ENCODE measurements at regions not wholly inside any gene's neighbourhood (a gene's known extent, or its start where the extent isn't known, plus 50 kb on each side); places are given as distances from the start of the nearest gene placed in this dataset.

- no peak for DNase-seq
Measured at GRCh38 chr6:165229216-165229615, 80.2 kb downstream of the C6orf118 start.

GRCh38 chr6:165227644-165228329 is 81.6 kb downstream of the C6orf118 start:
- peak; percentile 90 for DNase-seq

- no peak for DNase-seq
Measured at GRCh38 chr6:165223736-165224135, 85.7 kb downstream of the C6orf118 start.

- DNase-seq: peak; percentile 63
Measured at GRCh38 chr6:165223101-165223500, 86.3 kb downstream of the C6orf118 start.

GRCh38 chr6:165222315-165223025 is 86.9 kb downstream of the C6orf118 start:
- peak; percentile 54 for DNase-seq

- no peak for DNase-seq
Measured at GRCh38 chr6:165220045-165220444, 89.4 kb downstream of the C6orf118 start.

- no peak for DNase-seq
Measured at GRCh38 chr6:165219629-165220028, 89.8 kb downstream of the C6orf118 start.

- DNase-seq: peak; percentile 88
Measured at GRCh38 chr6:165218829-165219228, 90.6 kb downstream of the C6orf118 start.

- no peak for DNase-seq
Measured at GRCh38 chr6:165206798-165207197, 102.6 kb downstream of the C6orf118 start.

- no peak for DNase-seq
Measured at GRCh38 chr6:165205632-165206031, 103.8 kb downstream of the C6orf118 start.

GRCh38 chr6:165204807-165205545 is 104.4 kb downstream of the C6orf118 start:
- DNase-seq: no peak

GRCh38 chr6:165200178-165200577 is 109.2 kb downstream of the C6orf118 start:
- no peak for DNase-seq

- no peak for DNase-seq
Measured at GRCh38 chr6:165191461-165191860, 117.9 kb downstream of the C6orf118 start.

- DNase-seq: no peak
Measured at GRCh38 chr6:165186441-165187205, 122.8 kb downstream of the C6orf118 start.

- peak; percentile 31 for DNase-seq
Measured at GRCh38 chr6:165186041-165186440, 123.4 kb downstream of the C6orf118 start.

- DNase-seq: no peak
Measured at GRCh38 chr6:165184192-165184979, 125.0 kb downstream of the C6orf118 start.

GRCh38 chr6:165183496-165184140 is 125.8 kb downstream of the C6orf118 start:
- DNase-seq: no peak

GRCh38 chr6:165183071-165183470 is 126.3 kb downstream of the C6orf118 start:
- DNase-seq: no peak

- peak; percentile 87 for DNase-seq
Measured at GRCh38 chr6:165181951-165182414, 127.4 kb downstream of the C6orf118 start.

GRCh38 chr6:165178056-165178455 is 131.3 kb downstream of the C6orf118 start:
- DNase-seq: peak; percentile 74

- no peak for DNase-seq
Measured at GRCh38 chr6:165173484-165173883, 135.9 kb downstream of the C6orf118 start.

Measured in fibroblast of skin of right biceps (primary cell).